NCI-H1417 (cell line): ENCODE measurements at regions not wholly inside any gene's neighbourhood (a gene's known extent, or its start where the extent isn't known, plus 50 kb on each side); places are given as distances from the start of the nearest gene placed in this dataset.

Experiments used
- DNase-seq, 3 experiments: peaks; one replicate each; lab custom pipeline; 2025; lab: John Stamatoyannopoulos, UW

GRCh38 chr4:81883530-81884450 lies 412.1 kb upstream of the RASGEF1B start:
- DNase-seq, result no peak

GRCh38 chr4:81883004-81883403 lies 411.3 kb upstream of the RASGEF1B start:
- DNase-seq, result no peak

GRCh38 chr4:81881855-81882621 lies 410.3 kb upstream of the RASGEF1B start:
- DNase-seq, result no peak

GRCh38 chr4:81876106-81876505 lies 404.4 kb upstream of the RASGEF1B start:
- no peak for DNase-seq

GRCh38 chr4:81874661-81875515 lies 403.2 kb upstream of the RASGEF1B start:
- peak in 2 of 3 experiments; percentile 15 to 27 for DNase-seq

GRCh38 chr4:81870275-81870674 lies 398.6 kb upstream of the RASGEF1B start:
- no peak for DNase-seq

GRCh38 chr4:81860111-81860510 lies 388.4 kb upstream of the RASGEF1B start:
- no peak for DNase-seq

- DNase-seq, result no peak
Measured at GRCh38 chr4:81854406-81854805, 382.7 kb upstream of the RASGEF1B start.

- no peak for DNase-seq
Measured at GRCh38 chr4:81852031-81852715, 380.5 kb upstream of the RASGEF1B start.

GRCh38 chr4:81850701-81851100 lies 379.0 kb upstream of the RASGEF1B start:
- DNase-seq, result no peak

- DNase-seq, result no peak
Measured at GRCh38 chr4:81845761-81846160, 374.1 kb upstream of the RASGEF1B start.

GRCh38 chr4:81845273-81845672 lies 373.6 kb upstream of the RASGEF1B start:
- DNase-seq, result no peak

- DNase-seq, result peak; percentile 72 to 95 (median 91)
Measured at GRCh38 chr4:81844717-81845116, 373.0 kb upstream of the RASGEF1B start.

GRCh38 chr4:81839347-81840042 lies 367.8 kb upstream of the RASGEF1B start:
- peak; percentile 77 to 93 (median 82) for DNase-seq

GRCh38 chr4:81838586-81838985 lies 366.9 kb upstream of the RASGEF1B start:
- DNase-seq, result peak in 1 of 3 experiments; percentile 36

- no peak for DNase-seq
Measured at GRCh38 chr4:81836716-81837115, 365.0 kb upstream of the RASGEF1B start.

- DNase-seq, result no peak
Measured at GRCh38 chr4:81833576-81833975, 361.9 kb upstream of the RASGEF1B start.

- DNase-seq, result no peak
Measured at GRCh38 chr4:81828991-81829390, 357.3 kb upstream of the RASGEF1B start.

- DNase-seq, result no peak
Measured at GRCh38 chr4:81827577-81828202, 356.0 kb upstream of the RASGEF1B start.

GRCh38 chr4:81826817-81827424 lies 355.2 kb upstream of the RASGEF1B start:
- no peak for DNase-seq
